ENCODE measurements at regions not wholly inside any gene's neighbourhood (a gene's known extent, or its start where the extent isn't known, plus 50 kb on each side); places are given as distances from the start of the nearest gene placed in this dataset.

GRCh38 chr2:168378960-168379669 lies 77.0 kb upstream of the CERS6 start:
- DNase-seq (ENCODE audit: low read depth) = no peak

GRCh38 chr2:168380500-168380899 lies 75.6 kb upstream of the CERS6 start:
- DNase-seq (ENCODE audit: low read depth) = no peak

- no peak for DNase-seq (ENCODE audit: low read depth)
Observed at GRCh38 chr2:168392024-168392423, 64.0 kb upstream of the CERS6 start.

GRCh38 chr2:168392797-168393196 lies 63.3 kb upstream of the CERS6 start:
- no peak for DNase-seq (ENCODE audit: low read depth)

GRCh38 chr2:168394262-168394661 lies 61.8 kb upstream of the CERS6 start:
- DNase-seq (ENCODE audit: low read depth) = no peak

GRCh38 chr2:168396131-168396530 lies 59.9 kb upstream of the CERS6 start:
- DNase-seq (ENCODE audit: low read depth) = no peak

- no peak for DNase-seq (ENCODE audit: low read depth)
Observed at GRCh38 chr2:168397629-168398028, 58.4 kb upstream of the CERS6 start.

- no peak for DNase-seq (ENCODE audit: low read depth)
Observed at GRCh38 chr2:168401048-168401556, 55.0 kb upstream of the CERS6 start.

GRCh38 chr2:168401771-168402170 lies 54.3 kb upstream of the CERS6 start:
- DNase-seq (ENCODE audit: low read depth) = no peak

- no peak for DNase-seq (ENCODE audit: low read depth)
Observed at GRCh38 chr2:168402531-168402930, 53.5 kb upstream of the CERS6 start.

GRCh38 chr2:168403736-168404135 lies 52.3 kb upstream of the CERS6 start:
- DNase-seq (ENCODE audit: low read depth) = no peak

GRCh38 chr2:168404764-168405163 lies 51.3 kb upstream of the CERS6 start:
- no peak for DNase-seq (ENCODE audit: low read depth)
